Activated naive CD4-positive, alpha-beta T cell treated with anti-CD3 and anti-CD28 coated beads, Interleukin-2, amount 50 U/mL, for 72 hours (primary cell): ENCODE measurements at regions not wholly inside any gene's neighbourhood (a gene's known extent, or its start where the extent isn't known, plus 50 kb on each side); places are given as distances from the start of the nearest gene placed in this dataset.
"Not testable (repeated sequence)": the region's sequence is repeated elsewhere in the genome, so short reads cannot be mapped to it uniquely, and the experiment has no call there.

Experiments
- ATAC-seq, 2 donors: fragments of 150-1000 bp; cut with Tn5 transposase; 2 replicates each; pipeline ENCODE4 v1.10.0; 2021; ENCODE audit warnings: mild to moderate bottlenecking in 2 of 2, moderate library complexity in 2 of 2
- DNase-seq, 2 donors: peaks; one replicate each; pipeline ENCODE4 v3.0.0; 2021 to 2022; ENCODE audit warnings: low spot score in 2 of 2
- H3K27ac Mint-ChIP-seq, 2 donors: one replicate each; pipeline ENCODE4 v1.8.0; 2022; ENCODE audit warnings: mild to moderate bottlenecking in 2 of 2, mixed read lengths in 2 of 2
- H3K36me3 Mint-ChIP-seq, 2 donors: one replicate each; pipeline ENCODE4 v1.8.0; 2022; ENCODE audit warnings: mixed read lengths in 2 of 2
- H3K9me3 Mint-ChIP-seq, 2 donors: one replicate each; pipeline ENCODE4 v1.8.0; 2022; ENCODE audit warnings: mixed read lengths in 2 of 2

- Mint-ChIP-seq H3K9me3 (peaks cover 4 to 7% of the 10 kb centered on the region in 2 donors), H3K36me3 (no peaks in the 10 kb centered on the region), H3K27ac (no peak overlapping the region)
- no peak for ATAC-seq
- DNase-seq = no peak
Measured at GRCh38 chrX:98067611-98068010, 1183.9 kb downstream of the RPA4 start.

- DNase-seq (no peak), ATAC-seq (no peak)
- Mint-ChIP-seq H3K27ac (no peak overlapping the region), H3K36me3 (no peaks in the 10 kb centered on the region), H3K9me3 (peaks cover 7 to 10% of the 10 kb centered on the region in 2 donors)
Measured at GRCh38 chrX:98068024-98068580, 1184.4 kb downstream of the RPA4 start.

- H3K9me3 Mint-ChIP-seq = peaks cover 3 to 11% of the 10 kb centered on the region in 2 donors
- no peak overlapping the region for H3K27ac Mint-ChIP-seq
- DNase-seq (no peak), ATAC-seq (no peak)
- H3K36me3 Mint-ChIP-seq = no peaks in the 10 kb centered on the region
Measured at GRCh38 chrX:98071331-98071730, 1187.6 kb downstream of the RPA4 start.

GRCh38 chrX:98077440-98077839, 1193.7 kb downstream of the RPA4 start:
- ATAC-seq (no peak), DNase-seq (no peak)
- Mint-ChIP-seq H3K27ac (no peak overlapping the region), H3K9me3 (peaks cover 4 to 6% of the 10 kb centered on the region in 2 donors), H3K36me3 (no peaks in the 10 kb centered on the region)

GRCh38 chrX:98111684-98112083, 1228.0 kb downstream of the RPA4 start:
- no peaks in the 10 kb centered on the region for H3K36me3 Mint-ChIP-seq
- ATAC-seq (no peak), DNase-seq (no peak)
- peaks cover 0 to 3% of the 10 kb centered on the region in 2 donors for H3K9me3 Mint-ChIP-seq
- no peak overlapping the region for H3K27ac Mint-ChIP-seq

- no peak for DNase-seq
- H3K36me3 Mint-ChIP-seq = no peaks in the 10 kb centered on the region
- H3K27ac Mint-ChIP-seq = no peak overlapping the region
- peaks cover 0 to 3% of the 10 kb centered on the region in 2 donors for H3K9me3 Mint-ChIP-seq
- ATAC-seq = no peak
Measured at GRCh38 chrX:98114021-98114420, 1230.3 kb downstream of the RPA4 start.

GRCh38 chrX:98141466-98141865, 1257.8 kb downstream of the RPA4 start:
- H3K9me3 Mint-ChIP-seq = peaks cover 7 to 12% of the 10 kb centered on the region in 2 donors
- no peak for ATAC-seq
- DNase-seq = no peak
- H3K27ac Mint-ChIP-seq = no peak overlapping the region
- H3K36me3 Mint-ChIP-seq = no peaks in the 10 kb centered on the region

- no peaks in the 10 kb centered on the region for H3K36me3 Mint-ChIP-seq
- H3K27ac Mint-ChIP-seq = no peak overlapping the region
- DNase-seq = no peak
- no peak for ATAC-seq
- no peaks in the 10 kb centered on the region for H3K9me3 Mint-ChIP-seq
Measured at GRCh38 chrX:98191003-98191402, 1307.3 kb downstream of the RPA4 start.

- Mint-ChIP-seq H3K36me3 (no peaks in the 10 kb centered on the region), H3K9me3 (peaks cover 0 to 3% of the 10 kb centered on the region in 2 donors), H3K27ac (no peak overlapping the region)
- no peak for ATAC-seq
- DNase-seq = no peak
Measured at GRCh38 chrX:98194036-98194435, 1310.3 kb downstream of the RPA4 start.

- H3K27ac Mint-ChIP-seq = no peak overlapping the region
- no peak for ATAC-seq
- H3K9me3 Mint-ChIP-seq = peaks cover 5 to 11% of the 10 kb centered on the region in 2 donors
- H3K36me3 Mint-ChIP-seq = no peaks in the 10 kb centered on the region
- no peak for DNase-seq
Measured at GRCh38 chrX:98203800-98204199, 1320.1 kb downstream of the RPA4 start.

- Mint-ChIP-seq H3K36me3 (no peaks in the 10 kb centered on the region), H3K27ac (no peak overlapping the region), H3K9me3 (peaks cover 0 to 9% of the 10 kb centered on the region in 2 donors)
- ATAC-seq (no peak), DNase-seq (no peak)
Measured at GRCh38 chrX:98207947-98208346, 1324.2 kb downstream of the RPA4 start.

- DNase-seq = no peak
- peaks cover 6 to 9% of the 10 kb centered on the region in 2 donors for H3K9me3 Mint-ChIP-seq
- ATAC-seq = no peak
- H3K27ac Mint-ChIP-seq = no peak overlapping the region
- no peaks in the 10 kb centered on the region for H3K36me3 Mint-ChIP-seq
Measured at GRCh38 chrX:98231003-98231402, 1347.3 kb downstream of the RPA4 start.

- H3K36me3 Mint-ChIP-seq, H3K9me3 Mint-ChIP-seq, DNase-seq, H3K27ac Mint-ChIP-seq, ATAC-seq: not testable (repeated sequence)
Measured at GRCh38 chrX:98240061-98240460, 1356.4 kb downstream of the RPA4 start.

- Mint-ChIP-seq H3K9me3 (peaks cover 4 to 13% of the 10 kb centered on the region in 2 donors), H3K36me3 (no peaks in the 10 kb centered on the region), H3K27ac (no peak overlapping the region)
- ATAC-seq = no peak
- DNase-seq = no peak
Measured at GRCh38 chrX:98263135-98263534, 1379.4 kb downstream of the RPA4 start.

- no peak overlapping the region for H3K27ac Mint-ChIP-seq
Measured at GRCh38 chrX:98289726-98290125, 1406.0 kb downstream of the RPA4 start.

GRCh38 chrX:98294310-98294709, 1410.6 kb downstream of the RPA4 start:
- no peaks in the 10 kb centered on the region for H3K36me3 Mint-ChIP-seq
- DNase-seq (no peak), ATAC-seq (no peak)
- no peak overlapping the region for H3K27ac Mint-ChIP-seq
- no peaks in the 10 kb centered on the region for H3K9me3 Mint-ChIP-seq

More at GRCh38 chrX:98289726-98290125, 1406.0 kb downstream of the RPA4 start:
- ATAC-seq (no peak), DNase-seq (no peak)
- H3K36me3 Mint-ChIP-seq = no peaks in the 10 kb centered on the region
- peaks cover 5% of the 10 kb centered on the region in 2 donors for H3K9me3 Mint-ChIP-seq

- ATAC-seq (no peak), DNase-seq (no peak)
- no peaks in the 10 kb centered on the region for H3K36me3 Mint-ChIP-seq
- H3K27ac Mint-ChIP-seq = no peak overlapping the region
- no peaks in the 10 kb centered on the region for H3K9me3 Mint-ChIP-seq
Measured at GRCh38 chrX:98296129-98296528, 1412.4 kb downstream of the RPA4 start.

- no peak for ATAC-seq
- Mint-ChIP-seq H3K27ac (no peak overlapping the region), H3K9me3 (no peaks in the 10 kb centered on the region), H3K36me3 (no peaks in the 10 kb centered on the region)
- no peak for DNase-seq
Measured at GRCh38 chrX:98299785-98300184, 1416.1 kb downstream of the RPA4 start.
